ENCODE measurements at regions not wholly inside any gene's neighbourhood (a gene's known extent, or its start where the extent isn't known, plus 50 kb on each side); places are given as distances from the start of the nearest gene placed in this dataset.
"Not testable (repeated sequence)": the region's sequence is repeated elsewhere in the genome, so short reads cannot be mapped to it uniquely, and the experiment has no call there.

GRCh38 chr3:80734920-80735319 is 967.1 kb upstream of the ROBO1 start:
- DNase-seq (ENCODE audit: low read depth), result no peak

GRCh38 chr3:80734483-80734882 is 966.7 kb upstream of the ROBO1 start:
- no peak for DNase-seq (ENCODE audit: low read depth)

GRCh38 chr3:80733522-80734176 is 965.9 kb upstream of the ROBO1 start:
- DNase-seq (ENCODE audit: low read depth), result peak; percentile 84

- not testable (repeated sequence) for DNase-seq (ENCODE audit: low read depth)
Measured at GRCh38 chr3:80727561-80727960, 959.8 kb upstream of the ROBO1 start.

- not testable (repeated sequence) for DNase-seq (ENCODE audit: low read depth)
Measured at GRCh38 chr3:80709597-80710322, 942.0 kb upstream of the ROBO1 start.

- no peak for DNase-seq (ENCODE audit: low read depth)
Measured at GRCh38 chr3:80705290-80705689, 937.5 kb upstream of the ROBO1 start.

GRCh38 chr3:80701349-80701748 is 933.6 kb upstream of the ROBO1 start:
- DNase-seq (ENCODE audit: low read depth), result no peak

- no peak for DNase-seq (ENCODE audit: low read depth)
Measured at GRCh38 chr3:80697291-80697690, 929.5 kb upstream of the ROBO1 start.

GRCh38 chr3:80696280-80696679 is 928.5 kb upstream of the ROBO1 start:
- DNase-seq (ENCODE audit: low read depth), result no peak

- no peak for DNase-seq (ENCODE audit: low read depth)
Measured at GRCh38 chr3:80688814-80689213, 921.0 kb upstream of the ROBO1 start.

- no peak for DNase-seq (ENCODE audit: low read depth)
Measured at GRCh38 chr3:80682951-80683350, 915.2 kb upstream of the ROBO1 start.

GRCh38 chr3:80682235-80682634 is 914.4 kb upstream of the ROBO1 start:
- no peak for DNase-seq (ENCODE audit: low read depth)

GRCh38 chr3:80677796-80678195 is 910.0 kb upstream of the ROBO1 start:
- DNase-seq (ENCODE audit: low read depth), result peak; percentile 0

- DNase-seq (ENCODE audit: low read depth), result no peak
Measured at GRCh38 chr3:80676866-80677265, 909.1 kb upstream of the ROBO1 start.

- DNase-seq (ENCODE audit: low read depth), result no peak
Measured at GRCh38 chr3:80676261-80676660, 908.5 kb upstream of the ROBO1 start.

- no peak for DNase-seq (ENCODE audit: low read depth)
Measured at GRCh38 chr3:80675790-80676189, 908.0 kb upstream of the ROBO1 start.

GRCh38 chr3:80668600-80669294 is 900.9 kb upstream of the ROBO1 start:
- DNase-seq (ENCODE audit: low read depth), result no peak

- no peak for DNase-seq (ENCODE audit: low read depth)
Measured at GRCh38 chr3:80668100-80668499, 900.3 kb upstream of the ROBO1 start.

- DNase-seq (ENCODE audit: low read depth), result no peak
Measured at GRCh38 chr3:80663426-80663825, 895.6 kb upstream of the ROBO1 start.

GRCh38 chr3:80655216-80655615 is 887.4 kb upstream of the ROBO1 start:
- DNase-seq (ENCODE audit: low read depth), result no peak

- DNase-seq (ENCODE audit: low read depth), result no peak
Measured at GRCh38 chr3:80649170-80649569, 881.4 kb upstream of the ROBO1 start.

- no peak for DNase-seq (ENCODE audit: low read depth)
Measured at GRCh38 chr3:80643421-80643820, 875.6 kb upstream of the ROBO1 start.

All from amniotic epithelial cell (primary cell).